Fibroblast of lung (primary cell): ENCODE measurements at regions not wholly inside any gene's neighbourhood (a gene's known extent, or its start where the extent isn't known, plus 50 kb on each side); places are given as distances from the start of the nearest gene placed in this dataset.

Experiments
- EZH2 ChIP-seq: IDR thresholded peaks from 2 replicates; pipeline ENCODE4 v1.5.1; 2012; ENCODE audit warnings: low read length, control low read depth, mild to moderate bottlenecking; ENCODE audit errors: missing control alignments
- TF ChIP-seq, protein P1 (sequence below), 2 donors: IDR thresholded peaks in 1 of 2; conservative IDR thresholded peaks in 1 of 2; 1 replicate in 1 of 2; 2 replicates in 1 of 2; pipeline ENCODE4 v1.5.1; 2011 to 2012; ENCODE audit warnings: low read length in 2 of 2, control low read depth in 1 of 2, inconsistent platforms in 1 of 2, low read depth in 1 of 2, mild to moderate bottlenecking in 1 of 2

DNA sequence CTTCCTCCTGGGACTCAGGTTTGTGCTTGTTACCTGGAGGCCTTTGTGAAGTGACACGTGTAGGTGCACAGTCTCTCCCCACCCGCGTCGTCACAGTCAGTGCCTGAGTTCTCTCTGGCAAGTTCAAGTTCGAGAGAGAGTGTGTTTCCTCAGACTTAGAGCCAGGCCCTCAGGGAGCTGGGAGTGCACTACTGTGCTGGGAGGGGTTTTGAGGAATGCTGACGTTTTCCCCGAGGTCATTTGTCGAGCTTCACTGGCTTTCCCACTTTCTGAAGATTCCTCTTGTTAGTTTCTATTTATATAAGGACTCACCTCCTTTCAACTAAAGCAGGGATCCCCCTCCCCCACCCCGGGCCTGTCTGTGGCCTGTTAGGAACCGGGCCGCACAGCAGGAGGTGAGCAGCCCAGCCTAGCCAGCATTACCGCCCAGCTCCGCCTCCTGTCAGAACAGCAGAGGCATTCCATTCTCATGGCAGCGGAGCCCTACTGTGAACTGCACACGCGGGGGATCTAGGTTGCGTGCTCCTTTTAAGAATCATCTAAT is 209.2 kb downstream of the DIRAS2 start:
- TF ChIP-seq, protein P1, sequence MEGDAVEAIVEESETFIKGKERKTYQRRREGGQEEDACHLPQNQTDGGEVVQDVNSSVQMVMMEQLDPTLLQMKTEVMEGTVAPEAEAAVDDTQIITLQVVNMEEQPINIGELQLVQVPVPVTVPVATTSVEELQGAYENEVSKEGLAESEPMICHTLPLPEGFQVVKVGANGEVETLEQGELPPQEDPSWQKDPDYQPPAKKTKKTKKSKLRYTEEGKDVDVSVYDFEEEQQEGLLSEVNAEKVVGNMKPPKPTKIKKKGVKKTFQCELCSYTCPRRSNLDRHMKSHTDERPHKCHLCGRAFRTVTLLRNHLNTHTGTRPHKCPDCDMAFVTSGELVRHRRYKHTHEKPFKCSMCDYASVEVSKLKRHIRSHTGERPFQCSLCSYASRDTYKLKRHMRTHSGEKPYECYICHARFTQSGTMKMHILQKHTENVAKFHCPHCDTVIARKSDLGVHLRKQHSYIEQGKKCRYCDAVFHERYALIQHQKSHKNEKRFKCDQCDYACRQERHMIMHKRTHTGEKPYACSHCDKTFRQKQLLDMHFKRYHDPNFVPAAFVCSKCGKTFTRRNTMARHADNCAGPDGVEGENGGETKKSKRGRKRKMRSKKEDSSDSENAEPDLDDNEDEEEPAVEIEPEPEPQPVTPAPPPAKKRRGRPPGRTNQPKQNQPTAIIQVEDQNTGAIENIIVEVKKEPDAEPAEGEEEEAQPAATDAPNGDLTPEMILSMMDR (conservative IDR thresholded peaks at IDR 0.05 in 1 of 2, IDR thresholded peaks at IDR 0.05 in 1 of 2; ENCODE audit: low read depth in 1 of 2, low read length in 2 of 2), result no peak
- no peak for TF ChIP-seq EZH2
